IMR-90 (cell line): ENCODE measurements at regions not wholly inside any gene's neighbourhood (a gene's known extent, or its start where the extent isn't known, plus 50 kb on each side); places are given as distances from the start of the nearest gene placed in this dataset.

Source experiments
- ATAC-seq: fragments of 200-7000 bp; cut with Tn5 transposase; 2 replicates; pipeline ENCODE4 v1.9.1; 2020; ENCODE audit warnings: low read depth, mild to moderate bottlenecking, moderate library complexity
- BruUV-seq: library from RNA; stranded (reverse); fragments of 400-500 nt; replicated peaks from 2 replicates; lab custom pipeline; 2021; lab: Mats Ljungman, UMichigan
- CTCF ChIA-PET: fragments of 300-600 bp; formaldehyde crosslinking; extraction: SDS; loops from one replicate; lab custom pipeline; 2021; ENCODE audit warnings: antibody characterized with exemption; lab: Yijun Ruan, JAX
- POLR2A ChIA-PET: fragments of 300-600 bp; sonication (Branson Sonifier 250); formaldehyde crosslinking; loops from one replicate; lab custom pipeline; 2022; ENCODE audit warnings: antibody characterized with exemption; ENCODE audit not compliant: unreplicated experiment; lab: Charles Lee
- DNase-seq: peaks from one replicate; pipeline ENCODE4 v3.0.0; 2013
- H2AFZ ChIP-seq: replicated peaks from 2 replicates; pipeline ENCODE3; 2013; ENCODE audit warnings: low read length, mild to moderate bottlenecking; ENCODE audit not compliant: poor library complexity
- H2AK5ac ChIP-seq: 2 replicates; pipeline ENCODE4 v1.6.1; 2013; ENCODE audit warnings: low read depth, low read length, inconsistent platforms
- H2AK9ac ChIP-seq: replicated peaks from 2 replicates; pipeline ENCODE3; 2013; ENCODE audit warnings: mild to moderate bottlenecking, low read depth, low read length, moderate library complexity; ENCODE audit not compliant: poor library complexity
- H2BK120ac ChIP-seq: 2 replicates; pipeline ENCODE4 v1.6.1; 2013; ENCODE audit warnings: low read depth, low read length, inconsistent platforms
- H2BK15ac ChIP-seq: 3 replicates; pipeline ENCODE4 v1.6.1; 2013; ENCODE audit warnings: low read depth, low read length, inconsistent platforms
- H2BK20ac ChIP-seq: 2 replicates; pipeline ENCODE4 v1.6.1; 2013; ENCODE audit warnings: low read depth, mild to moderate bottlenecking, inconsistent platforms, low read length, moderate library complexity
- H2BK5ac ChIP-seq: 2 replicates; pipeline ENCODE4 v1.6.1; 2013; ENCODE audit warnings: mild to moderate bottlenecking, low read depth, low read length, inconsistent platforms; ENCODE audit not compliant: poor library complexity, severe bottlenecking
- H3K14ac ChIP-seq: replicated peaks from 2 replicates; pipeline ENCODE4 v1.6.1; 2013; ENCODE audit warnings: low read depth, low read length, inconsistent platforms
- H3K18ac ChIP-seq: 2 replicates; pipeline ENCODE4 v1.6.1; 2013; ENCODE audit warnings: low read depth, low read length, control low read depth
- H3K23ac ChIP-seq: 2 replicates; pipeline ENCODE4 v1.6.1; 2013; ENCODE audit warnings: low read depth, low read length, inconsistent platforms
- H3K27ac ChIP-seq: 2 replicates; pipeline ENCODE4 v1.5.1; 2013; ENCODE audit warnings: mild to moderate bottlenecking, control low read depth, low read length; ENCODE audit not compliant: insufficient read depth
- H3K27me3 ChIP-seq: 2 replicates; pipeline ENCODE4 v1.6.1; 2013; ENCODE audit warnings: low read length; ENCODE audit not compliant: control insufficient read depth, insufficient read depth
- H3K36me3 ChIP-seq: 2 replicates; pipeline ENCODE4 v1.6.1; 2013; ENCODE audit warnings: low read length, mixed read lengths; ENCODE audit not compliant: control insufficient read depth, insufficient read depth
- H3K4ac ChIP-seq: 2 replicates; pipeline ENCODE4 v1.6.1; 2013; ENCODE audit warnings: low read depth, low read length, inconsistent platforms
- H3K4me1 ChIP-seq: 2 replicates; pipeline ENCODE4 v1.6.1; 2013; ENCODE audit warnings: low read length, mixed read lengths; ENCODE audit not compliant: control insufficient read depth, insufficient read depth
- H3K4me2 ChIP-seq: 2 replicates; pipeline ENCODE4 v1.6.1; 2013; ENCODE audit warnings: low read depth, mild to moderate bottlenecking, control low read depth, low read length, moderate library complexity
- H3K4me3 ChIP-seq: 2 replicates; pipeline ENCODE4 v1.5.1; 2013; ENCODE audit warnings: low read depth, mild to moderate bottlenecking, control low read depth, low read length, moderate library complexity; ENCODE audit not compliant: insufficient read depth
- H3K56ac ChIP-seq: 2 replicates; pipeline ENCODE4 v1.6.1; 2013; ENCODE audit warnings: low read length, inconsistent platforms; ENCODE audit not compliant: insufficient read depth; ENCODE audit errors: extremely low read depth
- H3K79me1 ChIP-seq, 2 experiments: 2 replicates each; pipeline ENCODE4 v1.6.1; 2013; ENCODE audit warnings: low read length in 2 of 2, inconsistent platforms in 1 of 2, low read depth in 1 of 2
- H3K9ac ChIP-seq: 2 replicates; pipeline ENCODE4 v1.6.1; 2013; ENCODE audit warnings: low read depth, low read length, control low read depth
- H3K9me1 ChIP-seq: 2 replicates; pipeline ENCODE4 v1.6.1; 2013; ENCODE audit warnings: low read length, inconsistent platforms; ENCODE audit not compliant: insufficient read depth
- H3K9me3 ChIP-seq: 2 replicates; pipeline ENCODE4 v1.6.1; 2013; ENCODE audit warnings: low read length; ENCODE audit not compliant: control insufficient read depth, insufficient read depth
- H4K20me1 ChIP-seq: 2 replicates; pipeline ENCODE4 v1.6.1; 2013; ENCODE audit warnings: low read length, inconsistent platforms; ENCODE audit not compliant: insufficient read depth
- H4K5ac ChIP-seq: 2 replicates; pipeline ENCODE4 v1.6.1; 2013; ENCODE audit warnings: mild to moderate bottlenecking, low read depth, low read length, control low read depth
- H4K8ac ChIP-seq, 2 experiments: 2 replicates each; pipeline ENCODE4 v1.6.1; 2013; ENCODE audit warnings: low read depth in 2 of 2, low read length in 2 of 2, control low read depth in 1 of 2, inconsistent platforms in 1 of 2
- H4K91ac ChIP-seq: 2 replicates; pipeline ENCODE4 v1.6.1; 2013; ENCODE audit warnings: low read depth, low read length, inconsistent platforms; ENCODE audit not compliant: insufficient read depth
- CEBPB ChIP-seq: IDR thresholded peaks from 2 replicates; pipeline ENCODE4 v1.6.1; 2012; ENCODE audit warnings: low read depth, low read length, improper control_type of control experiment
- MAZ ChIP-seq: IDR thresholded peaks from 2 replicates; pipeline ENCODE4 v1.6.1; 2012; ENCODE audit warnings: low read depth, mild to moderate bottlenecking, low read length, improper control_type of control experiment, moderate library complexity, borderline replicate concordance
- RCOR1 ChIP-seq: IDR thresholded peaks from 2 replicates; pipeline ENCODE4 v1.6.1; 2012; ENCODE audit warnings: mild to moderate bottlenecking, low read length, improper control_type of control experiment; ENCODE audit not compliant: insufficient replicate concordance
- WGBS, 2 experiments: methylation state at CpG; one replicate each; pipeline versions ENCODE4 v1.1.5 to v1.1.7; 2013; ENCODE audit warnings: missing lambda C conversion rate in 2 of 2; ENCODE audit not compliant: insufficient read length in 1 of 2; ENCODE audit errors: extremely low coverage in 2 of 2; 5-methylcytosine and 5-hydroxymethylcytosine counted together
- dilution Hi-C: fragments of 300-500 bp; cut with HindIII; formaldehyde crosslinking; loops from one replicate; pipeline ENCODE4 v1.14.3; 2018; ENCODE audit warnings: low sequenced_read_pairs; ENCODE audit not compliant: unreplicated experiment
- in situ Hi-C: fragments of 300-500 bp; cut with MboI; formaldehyde crosslinking; loops from 3 replicates; pipeline ENCODE4 v1.14.3; 2019; ENCODE audit warnings: low sequenced_read_pairs, inconsistent platforms, mixed read lengths
- intact Hi-C: fragments of 100-400 bp; cut with micrococcal nuclease; formaldehyde crosslinking; loops from 2 replicates; pipeline ENCODE4 v1.10.0; 2022

DNA sequence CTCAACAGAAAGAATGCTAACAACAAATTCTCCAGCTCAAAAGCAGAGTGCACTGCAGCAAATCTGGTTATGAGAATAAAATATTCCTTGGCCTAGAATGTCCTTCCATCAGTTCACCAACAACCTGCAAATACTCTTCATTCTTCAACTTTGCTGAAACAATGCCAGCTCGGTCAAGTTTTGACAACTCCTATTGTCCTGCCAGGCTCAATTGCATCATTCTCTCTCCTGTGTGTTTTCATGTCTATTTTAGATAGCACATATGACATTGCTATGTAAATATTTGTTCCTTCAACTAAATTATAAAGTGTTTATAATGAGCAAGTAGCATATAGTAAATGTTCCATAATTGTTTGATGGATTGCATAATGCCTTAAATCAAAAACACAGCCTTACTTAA is 463.8 kb downstream of the TLE1 start:
- POLR2A ChIA-PET: no interaction called here

More for the DNA sequence above, 463.8 kb downstream of the TLE1 start:
- Histone ChIP-seq H2AK9ac (no peak overlapping the region), H2AFZ (no peak overlapping the region), H3K9me3 (no peaks in the 10 kb centered on the region), H3K4ac (no peak overlapping the region), H2BK20ac (no peak overlapping the region), H2BK120ac (no peak overlapping the region), H3K9me1 (no peaks in the 10 kb centered on the region; the same call in 1 of the 2 replicates), H4K5ac (no peak overlapping the region), H3K36me3 (no peaks in the 10 kb centered on the region), H2AK5ac (no peak overlapping the region), H2BK15ac (no peak overlapping the region), H3K4me2 (no peak overlapping the region), H3K27ac (no peak overlapping the region), H3K4me3 (no peak overlapping the region), H4K91ac (no peak overlapping the region), H3K27me3 (no peaks in the 10 kb centered on the region), H4K20me1 (no peaks in the 10 kb centered on the region), H3K18ac (no peak overlapping the region), H3K23ac (no peak overlapping the region), H3K56ac (no peak overlapping the region), H3K79me1 (no peaks in the 10 kb centered on the region), H4K8ac (no peak overlapping the region), H2BK5ac (no peak overlapping the region), H3K9ac (no peak overlapping the region), H3K14ac (no peak overlapping the region), H3K4me1 (peaks cover 8% of the 10 kb centered on the region)
- dilution Hi-C loops (no loop called here), in situ Hi-C loops (no loop called here), intact Hi-C loops (no loop called here)
- ATAC-seq (no peak), DNase-seq (no peak)
- no TSS peak for BruUV-seq
- TF ChIP-seq RCOR1 (no peak), CEBPB (peak; percentile 36), MAZ (no peak)
- CTCF ChIA-PET: interaction anchor here (0.6 kb wide), 1 partner anchor 152 kb away, joined by 4 read pairs; no protein-coding TSS in a partner anchor
- WGBS, 2 experiments: no CpG with 5 or more reads among the region's 1 CpG
